ENCODE measurements at regions not wholly inside any gene's neighbourhood (a gene's known extent, or its start where the extent isn't known, plus 50 kb on each side); places are given as distances from the start of the nearest gene placed in this dataset.

DNA sequence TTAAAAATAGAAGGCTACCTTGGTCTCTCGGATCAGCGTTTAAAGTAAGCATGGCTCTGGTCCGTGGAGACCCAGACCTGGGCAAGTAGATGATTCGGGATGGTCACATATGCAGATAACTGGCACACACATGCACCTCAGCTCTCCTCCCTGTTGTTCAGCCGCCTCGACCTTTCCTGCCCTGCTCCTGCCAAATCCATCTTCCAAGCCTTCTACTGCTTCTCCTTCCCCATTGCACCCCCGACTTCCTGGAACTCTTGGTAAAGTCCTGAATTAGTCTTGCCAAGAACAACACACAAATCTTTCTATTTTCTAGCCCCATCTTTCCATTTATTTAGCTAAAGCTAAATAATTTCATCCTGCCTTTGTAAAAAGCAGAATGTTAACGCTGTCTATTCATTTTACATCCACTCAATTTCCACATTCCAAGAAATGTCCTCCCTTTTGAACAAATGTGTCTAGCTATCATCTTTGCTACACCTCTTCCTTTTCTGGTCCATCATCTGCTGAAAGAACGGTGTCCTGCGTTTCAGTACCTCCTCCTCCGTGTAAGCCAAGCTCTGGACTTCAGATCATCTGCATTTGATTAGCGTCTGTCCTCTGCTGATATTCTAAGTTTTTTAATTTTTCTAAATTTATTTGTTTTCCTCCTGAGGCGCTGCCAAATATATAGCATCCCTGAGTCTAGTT, 92.5 kb downstream of the ZIC5 start:
- Histone ChIP-seq H3K36me3 (replicated peaks) (no peaks in the 10 kb centered on the region), H3K4me1 (peaks cover 4% of the 10 kb centered on the region), H3K27me3 (ENCODE audit: low read depth) (peaks cover 14% of the 10 kb centered on the region), H3K4me3 (no peak overlapping the region), H3K9me3 (no peaks in the 10 kb centered on the region)
- in situ Hi-C loops (cut with MboI; ENCODE audit: low sequenced_read_pairs), result no loop called here
- no peak for DNase-seq (ENCODE audit: low spot score in 2 of 2)

DNA sequence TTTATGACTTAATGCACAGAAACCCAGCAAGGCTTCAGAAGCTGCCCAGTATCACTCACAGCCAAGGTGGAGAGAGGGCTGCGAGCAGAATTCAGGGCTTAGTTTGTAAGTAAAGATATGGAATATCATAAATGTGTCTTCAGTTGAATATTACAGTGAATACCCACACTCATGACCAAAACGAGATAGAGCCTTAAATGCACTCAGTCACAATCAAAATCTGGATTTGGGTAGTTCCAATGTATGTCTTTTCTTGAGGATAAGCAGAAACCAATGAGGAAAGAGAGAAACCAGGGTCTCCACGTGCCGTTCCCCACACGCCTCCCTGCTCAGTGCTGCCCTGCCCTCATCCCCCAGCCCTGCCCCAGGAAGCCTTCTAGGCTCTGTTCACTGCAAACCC, 94.9 kb downstream of the ZIC5 start:
- no peaks in the 10 kb centered on the region for H3K36me3 ChIP-seq (replicated peaks)
- H3K27me3 ChIP-seq (ENCODE audit: low read depth), result peaks cover 38% of the 10 kb centered on the region
- H3K9me3 ChIP-seq, result no peaks in the 10 kb centered on the region
- DNase-seq (ENCODE audit: low spot score in 2 of 2), result no peak
- in situ Hi-C loops (cut with MboI; ENCODE audit: low sequenced_read_pairs), result no loop called here
- peaks cover 4% of the 10 kb centered on the region for H3K4me1 ChIP-seq
- H3K4me3 ChIP-seq, result no peak overlapping the region

DNA sequence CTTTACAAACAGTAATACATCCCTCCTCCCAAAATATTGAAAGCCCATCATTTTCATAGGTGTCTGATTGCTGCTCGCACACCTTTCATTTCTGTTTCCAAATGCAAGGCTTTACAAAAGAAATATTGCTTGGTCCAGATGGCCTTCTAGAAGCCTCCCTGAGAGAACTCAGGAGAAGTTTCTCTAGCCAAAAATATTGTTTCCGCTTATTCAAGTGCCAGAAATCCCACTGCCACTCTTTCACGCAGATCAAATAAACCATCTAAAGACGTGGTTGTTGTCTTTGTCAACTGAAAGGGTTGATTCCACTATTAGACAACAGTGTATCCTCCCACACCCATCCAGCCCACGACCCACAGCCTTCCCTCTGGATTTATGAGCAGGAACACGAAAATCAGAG, 96.2 kb downstream of the ZIC5 start:
- no peaks in the 10 kb centered on the region for H3K36me3 ChIP-seq (replicated peaks)
- no peaks in the 10 kb centered on the region for H3K9me3 ChIP-seq
- no peak overlapping the region for H3K4me3 ChIP-seq
- in situ Hi-C loops (cut with MboI; ENCODE audit: low sequenced_read_pairs), result no loop called here
- H3K4me1 ChIP-seq, result peaks cover 6% of the 10 kb centered on the region
- no peak for DNase-seq (ENCODE audit: low spot score in 2 of 2)
- H3K27me3 ChIP-seq (ENCODE audit: low read depth), result peaks cover 51% of the 10 kb centered on the region

DNA sequence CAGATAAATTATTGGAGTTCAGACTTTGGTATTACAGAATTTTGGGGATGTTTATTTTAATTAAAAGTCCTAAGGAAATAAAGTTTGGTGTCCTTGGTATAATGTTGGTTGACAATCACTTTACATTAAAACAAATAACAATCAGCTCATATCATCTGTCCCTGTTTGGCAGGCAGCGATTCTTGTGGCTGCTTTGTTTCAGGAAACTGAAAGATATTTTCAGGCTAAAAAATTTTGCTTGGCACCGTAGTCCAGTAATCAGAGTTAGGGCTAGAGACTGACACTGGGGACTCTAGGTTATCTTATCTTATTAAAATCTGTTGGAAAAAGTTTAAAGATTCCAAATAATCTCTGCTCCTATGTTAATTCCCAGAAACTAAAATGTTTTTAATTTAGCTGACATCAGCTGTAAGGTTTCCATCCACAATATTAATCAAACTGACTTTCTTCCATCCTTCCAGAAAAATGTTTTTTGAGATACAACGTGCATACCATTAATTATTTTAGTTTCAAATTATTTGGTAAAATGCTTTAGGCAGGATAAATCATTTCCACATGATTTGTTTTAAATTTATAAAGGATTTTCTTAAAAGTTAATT, 97.6 kb downstream of the ZIC5 start:
- H3K36me3 ChIP-seq (replicated peaks), result no peaks in the 10 kb centered on the region
- no peak for DNase-seq (ENCODE audit: low spot score in 2 of 2)
- no peaks in the 10 kb centered on the region for H3K9me3 ChIP-seq
- peaks cover 6% of the 10 kb centered on the region for H3K4me1 ChIP-seq
- in situ Hi-C loops (cut with MboI; ENCODE audit: low sequenced_read_pairs), result no loop called here
- H3K4me3 ChIP-seq, result no peak overlapping the region
- peaks cover 65% of the 10 kb centered on the region for H3K27me3 ChIP-seq (ENCODE audit: low read depth)

DNA sequence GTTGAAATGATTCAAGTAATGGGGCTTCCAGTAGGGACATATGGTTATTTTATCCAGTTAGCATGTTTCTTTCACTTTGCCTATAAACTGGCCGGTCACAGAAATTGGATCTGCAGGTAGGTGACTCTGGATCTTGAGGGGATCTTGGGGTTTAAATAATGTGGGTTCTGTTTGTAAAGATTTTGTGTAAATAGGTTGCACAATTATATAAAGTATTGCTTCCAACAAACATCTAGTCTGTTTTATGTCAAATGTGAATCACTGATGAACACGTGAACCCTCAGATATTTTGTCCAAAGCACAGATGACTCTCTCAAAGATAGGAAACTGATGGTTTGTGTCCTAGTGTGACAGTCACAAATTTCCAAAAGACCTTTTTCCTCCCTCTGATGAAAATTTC, 98.4 kb downstream of the ZIC5 start:
- Histone ChIP-seq H3K27me3 (ENCODE audit: low read depth) (peaks cover 64% of the 10 kb centered on the region), H3K4me3 (no peak overlapping the region), H3K9me3 (no peaks in the 10 kb centered on the region), H3K36me3 (replicated peaks) (no peaks in the 10 kb centered on the region), H3K4me1 (peaks cover 2% of the 10 kb centered on the region; the same call in 1 of the 2 replicates)
- DNase-seq (ENCODE audit: low spot score in 2 of 2), result no peak
- in situ Hi-C loops (cut with MboI; ENCODE audit: low sequenced_read_pairs), result no loop called here

DNA sequence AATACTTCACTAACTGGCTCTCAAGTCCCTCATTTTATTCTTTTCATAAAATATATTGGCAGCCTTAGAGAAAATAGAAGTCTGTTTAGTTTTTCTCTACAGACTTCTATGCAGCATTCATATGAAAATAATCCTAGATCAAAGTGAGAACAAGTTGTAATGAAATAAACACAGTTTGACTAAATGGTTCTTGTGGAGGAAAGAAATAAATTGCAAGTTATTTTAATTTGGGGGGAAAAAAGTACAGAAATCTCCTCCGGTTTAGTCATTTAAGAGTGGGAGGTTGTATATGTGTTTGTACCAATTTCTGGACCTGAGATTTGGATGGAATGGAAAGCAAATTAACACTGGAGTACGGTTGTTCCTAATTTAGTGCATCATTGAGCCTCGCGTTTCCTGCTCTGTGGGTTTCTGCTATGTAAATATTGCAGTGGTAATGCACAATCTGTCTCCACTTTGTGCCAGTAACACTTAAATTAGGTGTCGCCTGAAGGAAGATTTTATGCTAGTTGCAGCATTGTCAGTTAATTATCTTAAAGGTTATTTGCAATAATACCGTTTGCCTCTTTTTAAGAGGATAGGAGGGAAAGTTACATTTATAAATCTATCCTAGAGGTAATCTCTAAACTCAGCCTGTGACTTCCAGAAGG, 100.2 kb downstream of the ZIC5 start:
- Histone ChIP-seq H3K4me1 (0 out of 2 replicates have a peak, but pooled peaks cover 2% of the 10 kb centered on the region), H3K4me3 (no peak overlapping the region), H3K36me3 (replicated peaks) (no peaks in the 10 kb centered on the region), H3K9me3 (no peaks in the 10 kb centered on the region), H3K27me3 (ENCODE audit: low read depth) (peaks cover 63% of the 10 kb centered on the region)
- in situ Hi-C loops (cut with MboI; ENCODE audit: low sequenced_read_pairs), result no loop called here
- no peak for DNase-seq (ENCODE audit: low spot score in 2 of 2)

DNA sequence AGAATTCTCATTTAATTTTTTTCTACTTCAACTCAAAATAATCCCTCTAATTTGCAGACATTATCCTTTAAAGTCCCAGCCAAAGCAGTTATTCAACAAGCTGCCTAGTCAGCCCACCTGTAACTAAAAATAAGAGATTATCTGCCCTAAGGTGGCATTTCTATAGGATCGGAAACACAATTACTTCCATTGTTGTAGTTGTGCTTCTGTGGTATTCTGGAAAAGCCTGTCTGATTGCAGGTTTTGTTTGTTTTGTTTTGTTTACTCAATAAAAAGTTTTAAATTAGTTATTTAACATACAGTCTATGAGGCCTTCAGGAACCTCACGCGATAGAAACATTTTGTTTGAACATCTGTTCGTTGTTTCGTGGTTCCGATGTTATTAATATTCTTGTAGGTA, 101.0 kb downstream of the ZIC5 start:
- H3K9me3 ChIP-seq, result no peaks in the 10 kb centered on the region
- no peak overlapping the region for H3K4me3 ChIP-seq
- no peaks in the 10 kb centered on the region for H3K36me3 ChIP-seq (replicated peaks)
- in situ Hi-C loops (cut with MboI; ENCODE audit: low sequenced_read_pairs), result no loop called here
- no peak for DNase-seq (ENCODE audit: low spot score in 2 of 2)
- H3K4me1 ChIP-seq, result 0 out of 2 replicates have a peak, but pooled peaks cover 2% of the 10 kb centered on the region
- H3K27me3 ChIP-seq (ENCODE audit: low read depth), result peaks cover 63% of the 10 kb centered on the region

DNA sequence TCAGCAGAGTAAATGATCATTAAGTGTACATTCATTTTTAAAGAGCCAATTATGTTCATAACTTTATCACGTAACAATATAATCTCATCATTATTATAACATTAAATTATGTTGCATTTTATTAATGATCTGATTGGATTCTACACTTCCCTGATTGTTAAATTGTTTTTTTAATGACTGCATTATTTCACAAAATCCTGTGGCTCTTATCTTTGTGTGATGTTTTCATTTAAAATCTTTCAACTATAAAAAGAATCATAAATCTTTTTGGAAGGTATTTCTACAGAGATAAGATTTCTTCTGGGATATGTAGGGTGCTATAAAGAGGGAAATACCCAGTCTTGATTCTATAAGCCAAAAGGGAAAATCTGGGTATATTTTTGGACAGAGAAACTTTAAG, 101.7 kb downstream of the ZIC5 start:
- DNase-seq (ENCODE audit: low spot score in 2 of 2), result no peak
- H3K36me3 ChIP-seq (replicated peaks), result no peaks in the 10 kb centered on the region
- peaks cover 5% of the 10 kb centered on the region for H3K4me1 ChIP-seq
- in situ Hi-C loops (cut with MboI; ENCODE audit: low sequenced_read_pairs), result no loop called here
- no peak overlapping the region for H3K4me3 ChIP-seq
- H3K9me3 ChIP-seq, result no peaks in the 10 kb centered on the region
- H3K27me3 ChIP-seq (ENCODE audit: low read depth), result peaks cover 58% of the 10 kb centered on the region

DNA sequence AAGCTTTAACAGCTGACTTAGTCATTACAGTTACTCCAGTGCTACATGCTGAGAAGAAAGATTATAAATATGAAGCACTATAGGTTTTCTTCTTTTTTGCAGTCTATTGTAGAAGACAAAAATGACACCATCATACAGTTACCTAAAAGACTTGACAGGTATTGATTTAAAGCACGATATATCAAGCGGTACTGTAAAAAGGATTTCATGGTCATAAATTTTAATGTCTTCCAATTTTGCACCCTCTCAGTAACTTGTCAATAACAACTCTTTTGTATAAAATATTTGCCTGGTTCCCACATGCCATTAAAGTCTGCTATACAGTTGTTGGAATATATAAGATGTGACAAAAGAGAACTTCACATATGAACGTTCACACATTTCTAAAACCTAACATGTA, 102.8 kb downstream of the ZIC5 start:
- Histone ChIP-seq H3K9me3 (no peaks in the 10 kb centered on the region), H3K36me3 (replicated peaks) (no peaks in the 10 kb centered on the region), H3K27me3 (ENCODE audit: low read depth) (peaks cover 52% of the 10 kb centered on the region), H3K4me3 (no peak overlapping the region), H3K4me1 (peaks cover 10% of the 10 kb centered on the region)
- DNase-seq (ENCODE audit: low spot score in 2 of 2), result no peak
- in situ Hi-C loops (cut with MboI; ENCODE audit: low sequenced_read_pairs), result no loop called here

DNA sequence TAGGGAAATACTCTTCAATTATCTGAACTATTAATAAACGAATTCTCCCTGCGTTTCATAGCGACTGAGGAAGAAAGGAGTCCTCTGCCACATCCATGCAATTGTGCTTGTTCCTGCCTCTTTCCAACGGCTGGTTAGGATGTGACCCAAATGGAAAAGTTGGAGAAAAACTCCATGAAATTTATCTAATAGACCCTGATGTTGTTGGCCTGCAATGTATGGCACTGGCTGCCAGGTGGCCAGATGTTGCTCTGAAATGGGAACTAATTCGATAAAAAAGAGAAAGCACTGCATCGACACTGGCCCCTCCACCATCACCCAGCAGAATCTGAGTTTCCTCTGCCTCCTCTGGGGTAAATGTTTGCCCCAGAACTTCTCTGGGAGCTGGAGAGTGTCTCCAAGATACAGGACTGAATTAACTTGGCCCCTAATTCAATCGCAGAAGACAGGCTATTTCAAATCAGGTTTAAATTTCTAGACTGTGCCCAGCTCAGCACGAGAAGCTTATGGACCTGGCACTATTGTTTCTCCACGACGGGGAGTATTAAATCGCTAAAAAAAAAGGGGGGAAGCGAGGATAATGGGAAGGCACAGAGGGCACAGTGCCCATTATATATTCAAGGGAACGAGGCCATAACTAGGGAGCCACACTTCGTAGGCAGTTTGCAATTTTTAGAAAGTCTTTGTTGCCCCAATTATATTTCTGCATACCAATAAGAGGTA, 103.9 kb downstream of the ZIC5 start:
- in situ Hi-C loops (cut with MboI; ENCODE audit: low sequenced_read_pairs), result no loop called here
- no peak for DNase-seq (ENCODE audit: low spot score in 2 of 2)
- Histone ChIP-seq H3K4me1 (peaks cover 10% of the 10 kb centered on the region), H3K9me3 (no peaks in the 10 kb centered on the region), H3K27me3 (ENCODE audit: low read depth) (peaks cover 44% of the 10 kb centered on the region), H3K36me3 (replicated peaks) (no peaks in the 10 kb centered on the region), H3K4me3 (no peak overlapping the region)

DNA sequence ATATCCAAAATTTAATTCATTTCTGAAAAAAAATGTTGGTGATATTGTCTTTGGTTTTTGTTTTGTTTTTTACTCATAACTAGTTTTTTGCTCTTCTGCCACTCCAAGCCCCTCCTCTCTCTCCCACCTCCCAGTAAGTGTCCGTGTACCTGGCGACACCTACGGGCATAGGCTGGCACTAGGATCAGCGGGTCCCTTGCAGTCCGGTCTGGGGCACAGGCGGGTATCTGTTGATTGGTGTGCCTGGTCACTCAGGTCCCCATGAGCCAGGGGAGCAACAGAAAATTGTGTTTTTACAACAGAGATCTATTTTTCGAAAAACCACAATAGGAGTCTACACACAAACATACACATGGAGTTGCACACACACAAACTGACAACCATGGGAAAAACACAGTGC, 104.8 kb downstream of the ZIC5 start:
- H3K27me3 ChIP-seq (ENCODE audit: low read depth), result peaks cover 35% of the 10 kb centered on the region
- no peak for DNase-seq (ENCODE audit: low spot score in 2 of 2)
- in situ Hi-C loops (cut with MboI; ENCODE audit: low sequenced_read_pairs), result no loop called here
- no peaks in the 10 kb centered on the region for H3K9me3 ChIP-seq
- H3K4me1 ChIP-seq, result peaks cover 10% of the 10 kb centered on the region
- no peaks in the 10 kb centered on the region for H3K36me3 ChIP-seq (replicated peaks)
- no peak overlapping the region for H3K4me3 ChIP-seq

DNA sequence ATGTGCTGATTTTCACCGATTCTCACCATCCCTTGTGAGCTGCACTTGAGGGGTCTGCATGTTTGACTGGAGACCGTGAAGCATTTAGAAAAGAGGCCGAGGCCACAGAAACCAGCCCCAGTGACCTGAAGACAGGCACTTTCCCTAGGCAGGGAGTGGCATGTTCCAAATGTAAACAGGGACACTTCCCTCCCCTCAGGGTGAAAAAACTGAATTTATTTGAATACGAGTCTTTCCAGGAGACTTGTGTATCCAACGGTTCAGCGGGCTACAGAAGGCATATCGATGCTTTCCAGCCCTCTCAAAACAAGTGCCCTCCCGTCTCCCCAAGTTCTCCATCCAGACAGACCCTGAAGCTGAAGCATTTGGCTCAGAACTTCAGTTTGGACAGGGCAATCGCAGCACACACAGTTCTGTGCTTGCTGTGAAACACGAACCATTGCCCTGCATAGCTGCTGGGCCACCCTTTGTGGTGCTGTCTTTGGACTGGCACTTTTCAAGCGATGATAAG, 106.1 kb downstream of the ZIC5 start:
- Histone ChIP-seq H3K4me3 (no peak overlapping the region), H3K9me3 (no peaks in the 10 kb centered on the region), H3K4me1 (peaks cover 13% of the 10 kb centered on the region), H3K36me3 (replicated peaks) (no peaks in the 10 kb centered on the region), H3K27me3 (ENCODE audit: low read depth) (peaks cover 22% of the 10 kb centered on the region)
- DNase-seq (ENCODE audit: low spot score in 2 of 2), result no peak
- in situ Hi-C loops (cut with MboI; ENCODE audit: low sequenced_read_pairs), result no loop called here

DNA sequence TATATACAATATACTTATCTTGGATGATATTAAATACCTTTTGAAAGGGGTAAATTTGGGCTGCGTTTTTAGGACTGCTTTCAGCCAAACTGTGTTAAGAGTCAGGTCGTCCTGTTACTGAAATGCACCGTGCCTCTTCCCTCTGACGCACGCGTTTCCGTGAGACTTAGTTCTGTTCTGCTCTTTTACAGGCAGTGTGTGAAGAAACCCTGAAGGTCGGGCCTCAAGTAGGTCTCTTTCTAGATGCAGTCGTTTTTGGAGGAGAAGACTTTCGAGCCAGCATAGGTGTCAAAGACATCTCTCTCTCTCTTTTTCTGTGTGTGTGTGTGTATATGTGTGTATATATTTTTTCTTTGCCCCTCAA, 107.0 kb downstream of the ZIC5 start:
- H3K36me3 ChIP-seq (replicated peaks), result no peaks in the 10 kb centered on the region
- H3K9me3 ChIP-seq, result no peaks in the 10 kb centered on the region
- DNase-seq (ENCODE audit: low spot score in 2 of 2), result peak in 1 of 2 experiments; percentile 25
- in situ Hi-C loops (cut with MboI; ENCODE audit: low sequenced_read_pairs), result no loop called here
- no peak overlapping the region for H3K4me3 ChIP-seq
- H3K27me3 ChIP-seq (ENCODE audit: low read depth), result peaks cover 13% of the 10 kb centered on the region
- peaks cover 15% of the 10 kb centered on the region for H3K4me1 ChIP-seq

Data from HAP-1 (cell line).